22Rv1 (cell line): ENCODE measurements at regions not wholly inside any gene's neighbourhood (a gene's known extent, or its start where the extent isn't known, plus 50 kb on each side); places are given as distances from the start of the nearest gene placed in this dataset.

Source experiments
- CTCF ChIP-seq: fragments of 450-650 bp; IDR thresholded peaks from 2 replicates; pipeline ENCODE4 v1.5.1; 2017; ENCODE audit warnings: mild to moderate bottlenecking
- ZFX ChIP-seq: fragments of 450-650 bp; IDR thresholded peaks from 2 replicates; pipeline ENCODE4 v1.6.1; 2017; ENCODE audit warnings: antibody characterized with exemption, borderline replicate concordance

GRCh38 chr2:122471753-122472152, 716.3 kb downstream of the TSN start:
- TF ChIP-seq CTCF = no peak
- TF ChIP-seq ZFX = no peak
